Mucosa of descending colon (tissue), 3 donors: ENCODE measurements at regions not wholly inside any gene's neighbourhood (a gene's known extent, or its start where the extent isn't known, plus 50 kb on each side); places are given as distances from the start of the nearest gene placed in this dataset.

Experiments
- ATAC-seq: fragments of 200-7000 bp; cut with Tn5 transposase; one replicate; pipeline ENCODE4 v1.9.1; 2020; ENCODE audit warnings: mild to moderate bottlenecking, moderate library complexity
- DNase-seq, 3 donors: peaks; one replicate each; pipeline ENCODE4 v3.0.0-alpha.2; 2020
- H3K36me3 ChIP-seq: fragments of 200-600 bp; one replicate; pipeline ENCODE4 v1.8.0; 2021; ENCODE audit warnings: low read depth, mild to moderate bottlenecking
- H3K4me1 ChIP-seq: fragments of 200-600 bp; one replicate; pipeline ENCODE4 v1.8.0; 2021; ENCODE audit warnings: low read depth, mild to moderate bottlenecking
- H3K4me3 ChIP-seq: fragments of 200-600 bp; one replicate; pipeline ENCODE4 v1.8.0; 2021; ENCODE audit warnings: mild to moderate bottlenecking
- H3K9me3 ChIP-seq: fragments of 200-600 bp; one replicate; pipeline ENCODE4 v1.8.0; 2021; ENCODE audit warnings: mild to moderate bottlenecking
- CTCF ChIP-seq: fragments of 200-600 bp; IDR thresholded peaks from one replicate; pipeline ENCODE4 v1.8.0; 2022; ENCODE audit warnings: antibody characterized with exemption, mild to moderate bottlenecking
- intact Hi-C, 2 donors: fragments of 100-400 bp; cut with DNase I in 1 of 2; cut with micrococcal nuclease in 1 of 2; formaldehyde crosslinking; loops; one replicate each; pipeline versions ENCODE4 v1.11.0 to v1.11.1; 2022; cut with DNase I, micrococcal nuclease
- donor health status: DM: no; HTN: no; CAD: no; lungs with moderate emphysema.
- donor health status: DM: no; HTN: no; CAD: no.
- donor health status: DM: no; HTN: yes; CAD: no.

- Histone ChIP-seq H3K4me3 (no peak overlapping the region), H3K9me3 (peaks cover 2% of the 10 kb centered on the region), H3K4me1 (no peaks in the 10 kb centered on the region), H3K36me3 (no peaks in the 10 kb centered on the region)
- no peak for ATAC-seq
- intact Hi-C loops = no loop called here
- no peak for DNase-seq
- no peak for TF ChIP-seq CTCF
These were observed 123.4 kb downstream of the HTR1B start for GRCh38 chr6:77339926-77340325.

GRCh38 chr6:77337392-77337791 lies 125.9 kb downstream of the HTR1B start:
- no peak for ATAC-seq
- DNase-seq = no peak
- intact Hi-C loops = no loop called here
- H3K36me3 ChIP-seq = no peaks in the 10 kb centered on the region
- peaks cover 16% of the 10 kb centered on the region for H3K9me3 ChIP-seq
- H3K4me3 ChIP-seq = no peak overlapping the region
- no peak for TF ChIP-seq CTCF
- no peaks in the 10 kb centered on the region for H3K4me1 ChIP-seq

GRCh38 chr6:77334093-77334492 lies 129.2 kb downstream of the HTR1B start:
- Histone ChIP-seq H3K36me3 (no peaks in the 10 kb centered on the region), H3K4me3 (no peak overlapping the region), H3K4me1 (no peaks in the 10 kb centered on the region), H3K9me3 (peaks cover 16% of the 10 kb centered on the region)
- ATAC-seq (no peak), DNase-seq (peak in 1 of 3 donors; percentile 12)
- no peak for TF ChIP-seq CTCF
- intact Hi-C loops = no loop called here

- peaks cover 16% of the 10 kb centered on the region for H3K9me3 ChIP-seq
- no peak overlapping the region for H3K4me3 ChIP-seq
- no peaks in the 10 kb centered on the region for H3K36me3 ChIP-seq
- DNase-seq (peak in 1 of 3 donors; percentile 34), ATAC-seq (no peak)
- intact Hi-C loops = no loop called here
- no peaks in the 10 kb centered on the region for H3K4me1 ChIP-seq
- no peak for TF ChIP-seq CTCF
These were observed 130.2 kb downstream of the HTR1B start for GRCh38 chr6:77332915-77333623.

GRCh38 chr6:77326711-77327110 lies 136.6 kb downstream of the HTR1B start:
- intact Hi-C loops = no loop called here
- DNase-seq (no peak), ATAC-seq (no peak)
- Histone ChIP-seq H3K36me3 (no peaks in the 10 kb centered on the region), H3K4me3 (no peak overlapping the region), H3K4me1 (no peaks in the 10 kb centered on the region), H3K9me3 (no peaks in the 10 kb centered on the region)
- TF ChIP-seq CTCF = no peak

GRCh38 chr6:77326029-77326428 lies 137.3 kb downstream of the HTR1B start:
- intact Hi-C loops = no loop called here
- H3K4me3 ChIP-seq = no peak overlapping the region
- DNase-seq = no peak
- TF ChIP-seq CTCF = no peak
- no peaks in the 10 kb centered on the region for H3K36me3 ChIP-seq
- no peaks in the 10 kb centered on the region for H3K4me1 ChIP-seq
- H3K9me3 ChIP-seq = no peaks in the 10 kb centered on the region
- no peak for ATAC-seq
